ENCODE measurements at regions not wholly inside any gene's neighbourhood (a gene's known extent, or its start where the extent isn't known, plus 50 kb on each side); places are given as distances from the start of the nearest gene placed in this dataset.
"Not testable (repeated sequence)": the region's sequence is repeated elsewhere in the genome, so short reads cannot be mapped to it uniquely, and the experiment has no call there.

- no peak for DNase-seq
Observed at GRCh38 chr2:105567996-105568494, 169.2 kb upstream of the FHL2 start.

GRCh38 chr2:105563000-105563719 lies 164.3 kb upstream of the FHL2 start:
- no peak for DNase-seq

- no peak for DNase-seq
Observed at GRCh38 chr2:105561401-105561800, 162.6 kb upstream of the FHL2 start.

- DNase-seq: no peak
Observed at GRCh38 chr2:105560157-105560556, 161.3 kb upstream of the FHL2 start.

GRCh38 chr2:105557021-105557920 lies 158.4 kb upstream of the FHL2 start:
- no peak for DNase-seq

- no peak for DNase-seq
Observed at GRCh38 chr2:105556366-105556765, 157.5 kb upstream of the FHL2 start.

GRCh38 chr2:105554235-105554634 lies 155.4 kb upstream of the FHL2 start:
- no peak for DNase-seq

GRCh38 chr2:105553538-105554196 lies 154.8 kb upstream of the FHL2 start:
- peak; percentile 69 for DNase-seq

- no peak for DNase-seq
Observed at GRCh38 chr2:105546628-105546974, 147.8 kb upstream of the FHL2 start.

GRCh38 chr2:105545730-105546627 lies 147.1 kb upstream of the FHL2 start:
- peak; percentile 49 for DNase-seq

GRCh38 chr2:105544591-105545377 lies 145.9 kb upstream of the FHL2 start:
- no peak for DNase-seq

GRCh38 chr2:105541189-105542050 lies 142.6 kb upstream of the FHL2 start:
- DNase-seq: no peak

GRCh38 chr2:105540642-105541041 lies 141.8 kb upstream of the FHL2 start:
- no peak for DNase-seq

GRCh38 chr2:105539331-105539730 lies 140.5 kb upstream of the FHL2 start:
- no peak for DNase-seq

- no peak for DNase-seq
Observed at GRCh38 chr2:105538840-105539239, 140.0 kb upstream of the FHL2 start.

GRCh38 chr2:105537920-105538319 lies 139.1 kb upstream of the FHL2 start:
- no peak for DNase-seq

- no peak for DNase-seq
Observed at GRCh38 chr2:105537466-105537865, 138.6 kb upstream of the FHL2 start.

GRCh38 chr2:105536175-105536574 lies 137.3 kb upstream of the FHL2 start:
- no peak for DNase-seq

- not testable (repeated sequence) for DNase-seq
Observed at GRCh38 chr2:105529258-105529657, 130.4 kb upstream of the FHL2 start.

Data from kidney glomerular epithelial cell (primary cell).